MV-4-11 (cell line): ENCODE measurements at regions not wholly inside any gene's neighbourhood (a gene's known extent, or its start where the extent isn't known, plus 50 kb on each side); places are given as distances from the start of the nearest gene placed in this dataset.

Source experiments
- DNase-seq: peaks from one replicate; lab custom pipeline; 2025; lab: John Stamatoyannopoulos, UW

DNA sequence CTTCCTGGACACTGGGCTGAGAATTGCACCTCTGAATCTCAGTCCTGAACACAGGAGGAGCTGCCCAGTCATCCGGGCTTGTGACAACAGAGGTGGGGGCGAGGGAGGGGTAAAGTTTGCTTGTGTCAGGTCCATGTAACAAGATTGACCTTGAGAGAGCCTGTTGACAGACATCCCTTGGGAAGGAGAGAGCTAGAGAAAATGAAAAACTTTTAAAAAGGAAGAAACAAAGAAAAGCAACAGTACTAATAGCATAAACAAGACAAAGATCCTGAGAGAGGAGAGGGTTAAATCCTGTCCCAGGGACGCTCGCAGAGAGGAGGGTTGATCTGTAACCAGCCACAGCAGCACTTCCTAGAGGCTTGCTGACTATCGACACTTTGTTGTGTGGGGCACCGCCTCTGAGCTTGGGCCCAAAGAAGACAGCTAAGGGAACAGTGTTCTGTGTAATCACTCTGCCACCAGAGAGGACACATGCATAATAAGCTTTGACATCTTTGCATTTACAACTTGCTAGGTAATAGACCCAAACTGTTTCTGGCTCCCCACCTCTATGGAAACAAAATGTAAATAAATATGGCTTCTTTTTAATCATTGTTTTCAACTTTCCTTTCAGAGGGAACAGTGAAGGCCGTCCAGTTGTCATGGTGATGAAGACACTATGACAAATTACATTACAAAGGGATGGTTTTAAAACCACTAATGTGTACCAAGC lies 363.7 kb downstream of the CSNK1G3 start:
- DNase-seq = no peak

DNA sequence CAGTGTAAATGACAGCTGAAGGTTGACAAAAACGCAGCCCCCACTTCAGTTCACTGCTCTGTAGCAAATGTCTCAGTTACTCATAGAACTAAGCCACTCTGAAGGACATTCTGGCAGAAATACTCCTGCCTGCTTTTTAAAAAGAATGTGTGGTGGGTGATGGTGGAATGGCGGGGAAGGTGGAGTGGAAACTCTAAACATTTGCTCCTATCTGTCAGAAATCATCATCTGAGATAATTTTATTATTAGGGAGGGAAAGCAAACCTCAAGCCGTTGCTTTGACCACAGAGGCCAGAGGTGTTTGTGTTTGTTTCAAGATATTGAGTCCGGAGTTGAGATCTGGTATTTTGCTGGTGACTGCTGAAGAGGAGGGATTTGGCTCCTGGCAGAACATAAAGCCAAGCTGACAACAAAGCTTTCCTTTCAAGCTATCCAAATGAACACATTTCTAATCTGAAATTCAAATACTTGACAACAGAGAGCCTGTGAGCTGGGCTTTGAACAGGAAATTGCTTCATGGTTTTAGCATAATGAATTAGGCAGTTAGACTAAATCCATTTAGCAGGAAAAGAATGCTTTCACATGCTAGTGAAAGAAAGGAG lies 362.7 kb downstream of the CSNK1G3 start:
- peak; percentile 15 for DNase-seq

DNA sequence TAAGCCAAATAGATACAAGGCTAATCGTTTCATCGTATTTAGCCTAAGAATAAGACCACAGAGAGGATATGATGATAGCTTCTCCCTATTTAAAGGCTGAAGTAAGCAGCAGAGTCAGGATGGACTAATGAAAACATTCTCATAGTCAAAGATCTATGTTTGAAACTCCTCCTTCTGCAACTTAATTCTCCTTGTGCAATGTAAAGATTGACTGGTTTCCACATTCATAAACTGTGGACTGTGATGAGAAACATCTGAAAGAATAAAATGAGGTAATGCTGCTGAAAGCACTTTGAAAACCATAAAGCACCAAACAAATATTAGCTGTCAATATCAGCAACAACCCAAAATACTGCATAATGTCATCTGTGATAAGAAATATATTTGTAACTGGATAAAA lies 361.9 kb downstream of the CSNK1G3 start:
- DNase-seq = no peak

GRCh38 chr5:123871373-123871772 lies 359.4 kb downstream of the CSNK1G3 start:
- no peak for DNase-seq

GRCh38 chr5:123868881-123869280 lies 356.9 kb downstream of the CSNK1G3 start:
- DNase-seq = no peak

DNA sequence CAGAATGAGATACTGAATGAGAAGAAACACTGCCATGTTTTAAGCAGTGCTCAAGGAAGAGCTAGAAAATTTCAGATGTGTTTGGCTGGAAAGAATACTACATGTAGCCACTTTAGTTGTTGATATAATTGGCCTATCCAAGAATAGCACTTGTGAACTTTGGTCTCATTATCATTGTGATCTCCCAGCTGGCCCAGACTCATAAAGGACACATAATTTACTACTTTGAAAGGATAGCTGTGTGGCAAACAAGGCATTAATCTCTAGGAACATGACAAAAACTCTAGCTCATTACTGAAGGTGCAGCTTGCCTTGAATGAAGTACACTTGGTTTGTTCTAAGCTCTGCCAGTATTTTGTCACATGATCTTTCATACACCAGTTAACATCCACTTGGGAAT lies 356.3 kb downstream of the CSNK1G3 start:
- DNase-seq = no peak

- no peak for DNase-seq
These were observed 353.7 kb downstream of the CSNK1G3 start for GRCh38 chr5:123865641-123866040.

GRCh38 chr5:123864578-123864977 lies 352.6 kb downstream of the CSNK1G3 start:
- DNase-seq = no peak

- no peak for DNase-seq
These were observed 347.0 kb downstream of the CSNK1G3 start for GRCh38 chr5:123858938-123859337.

DNA sequence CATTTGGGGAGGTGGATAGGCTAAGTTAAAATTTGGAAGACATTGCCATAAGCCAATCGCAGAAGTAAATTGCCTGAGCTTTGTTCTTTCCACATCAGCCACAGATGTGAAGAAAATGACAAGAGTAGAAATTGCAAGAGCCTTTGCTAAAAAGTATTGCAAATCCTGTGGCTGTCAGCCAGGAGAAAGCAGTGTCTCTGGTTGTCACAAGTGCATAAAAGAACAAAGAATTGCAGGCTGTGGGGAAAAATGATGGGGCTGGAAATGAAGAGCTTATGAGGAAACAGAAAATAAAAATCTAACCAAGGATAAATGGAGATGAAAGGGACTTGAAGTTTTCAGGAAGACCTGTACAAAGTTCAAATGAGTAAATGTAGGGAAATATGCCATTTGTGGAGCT lies 344.8 kb downstream of the CSNK1G3 start:
- no peak for DNase-seq

GRCh38 chr5:123855609-123856008 lies 343.6 kb downstream of the CSNK1G3 start:
- DNase-seq = no peak

GRCh38 chr5:123845356-123846100 lies 333.6 kb downstream of the CSNK1G3 start:
- DNase-seq = no peak

GRCh38 chr5:123844873-123845272 lies 332.9 kb downstream of the CSNK1G3 start:
- no peak for DNase-seq

- no peak for DNase-seq
These were observed 323.4 kb downstream of the CSNK1G3 start for GRCh38 chr5:123835421-123835820.

DNA sequence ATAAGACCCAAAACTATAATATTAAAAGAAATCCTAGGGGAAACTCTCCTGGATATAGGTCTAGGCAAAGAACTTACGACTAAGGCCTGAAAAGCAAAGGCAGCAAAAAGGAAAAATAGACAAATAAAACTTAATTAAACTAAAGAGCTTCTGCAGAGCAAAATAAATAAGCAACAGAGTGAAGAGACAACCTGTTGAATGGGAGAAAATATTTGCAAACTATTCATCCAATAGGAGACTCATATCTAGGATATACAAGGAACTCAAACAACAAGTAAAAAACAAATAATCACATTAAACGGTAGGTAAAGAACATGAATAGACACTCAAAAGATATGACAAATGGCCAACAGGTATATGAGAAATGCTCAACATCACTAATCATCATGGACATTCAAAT lies 318.6 kb downstream of the CSNK1G3 start:
- DNase-seq = no peak

DNA sequence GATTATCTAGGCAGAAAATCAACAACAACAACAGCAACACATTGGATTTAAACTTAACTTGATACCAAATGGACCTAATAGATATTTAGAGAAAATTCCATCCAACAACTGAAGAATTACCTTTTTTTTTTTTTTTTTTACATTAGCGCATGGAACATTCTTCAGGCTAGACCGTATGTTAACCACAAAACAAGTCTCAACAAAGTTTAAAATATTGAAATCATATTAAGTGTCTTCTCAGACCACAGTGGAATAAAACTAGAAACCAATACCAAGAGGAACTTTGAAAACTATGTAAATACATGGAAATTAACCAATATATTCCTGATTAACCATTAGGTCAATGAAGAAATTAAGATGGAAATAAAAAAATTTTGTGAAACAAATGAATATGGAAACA lies 315.8 kb downstream of the CSNK1G3 start:
- DNase-seq = no peak

- no peak for DNase-seq
These were observed 307.9 kb downstream of the CSNK1G3 start for GRCh38 chr5:123819833-123820232.

GRCh38 chr5:123819386-123819785 lies 307.4 kb downstream of the CSNK1G3 start:
- DNase-seq = no peak

GRCh38 chr5:123817267-123817666 lies 305.3 kb downstream of the CSNK1G3 start:
- DNase-seq = no peak

- DNase-seq = no peak
These were observed 303.0 kb downstream of the CSNK1G3 start for GRCh38 chr5:123814801-123815470.

DNA sequence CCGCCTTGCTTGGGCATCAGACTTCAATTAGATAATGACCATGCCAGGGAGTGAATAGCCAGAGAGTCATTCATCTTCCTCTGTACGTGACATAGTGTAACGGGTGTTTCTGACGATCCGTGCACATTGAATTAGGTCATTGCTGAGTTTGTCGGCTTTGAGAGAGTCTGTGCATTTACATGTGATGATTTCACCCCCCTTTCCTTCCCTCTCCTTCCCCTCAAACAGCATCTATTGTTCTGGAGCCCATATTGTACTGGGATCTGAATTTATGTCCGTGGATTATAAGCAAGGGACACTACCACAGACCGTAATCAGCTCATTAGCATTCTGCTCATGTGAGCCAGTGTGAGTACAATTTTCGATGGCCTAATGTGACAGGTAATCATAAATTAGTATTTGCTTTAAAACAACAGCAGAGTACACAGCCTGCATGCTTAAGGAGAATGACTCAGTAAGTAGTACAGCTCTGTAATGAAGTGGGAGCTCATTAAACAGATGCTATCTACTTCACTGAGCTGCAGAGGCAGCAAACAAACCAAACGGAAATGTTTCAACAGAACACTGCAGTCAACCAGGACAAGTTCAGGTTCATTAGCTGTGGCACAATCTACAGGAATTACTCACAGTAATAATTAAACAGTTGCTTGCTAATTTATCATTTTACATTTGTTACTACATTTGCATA lies 302.1 kb downstream of the CSNK1G3 start:
- DNase-seq = no peak

DNA sequence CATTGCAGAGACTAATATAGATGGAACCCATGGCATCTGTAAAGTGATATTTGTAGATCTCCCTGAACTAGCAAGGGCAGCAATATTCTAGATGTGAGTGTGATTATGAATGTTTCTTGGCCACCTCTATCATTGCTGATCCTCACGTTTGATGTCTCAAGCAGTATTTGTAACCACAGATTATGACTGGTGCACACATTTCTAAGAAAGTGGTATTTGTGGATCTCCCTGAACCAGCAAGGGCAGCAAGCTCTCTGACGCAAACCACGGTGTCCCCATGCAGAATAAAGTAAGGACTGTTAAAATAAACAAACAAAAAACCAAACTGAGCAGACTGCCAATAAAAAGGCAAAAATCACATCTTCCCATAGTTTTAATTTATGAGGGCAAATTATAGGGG lies 301.3 kb downstream of the CSNK1G3 start:
- no peak for DNase-seq
